NCI-H748 (cell line): ENCODE measurements at regions not wholly inside any gene's neighbourhood (a gene's known extent, or its start where the extent isn't known, plus 50 kb on each side); places are given as distances from the start of the nearest gene placed in this dataset.

Experiments used
- DNase-seq: peaks from one replicate; lab custom pipeline; 2025; ENCODE audit not compliant: unreplicated experiment; lab: John Stamatoyannopoulos, UW

GRCh38 chr2:196565982-196566381 is 73.5 kb upstream of the CCDC150 start:
- no peak for DNase-seq

- no peak for DNase-seq
Measured at GRCh38 chr2:196566961-196567666, 72.4 kb upstream of the CCDC150 start.

- no peak for DNase-seq
Measured at GRCh38 chr2:196568506-196568905, 71.0 kb upstream of the CCDC150 start.

GRCh38 chr2:196584903-196585302 is 54.6 kb upstream of the CCDC150 start:
- no peak for DNase-seq

GRCh38 chr2:196586511-196586991 is 53.0 kb upstream of the CCDC150 start:
- DNase-seq: peak; percentile 65

GRCh38 chr2:196587056-196587455 is 52.5 kb upstream of the CCDC150 start:
- DNase-seq: no peak

- DNase-seq: no peak
Measured at GRCh38 chr2:196587739-196588138, 51.8 kb upstream of the CCDC150 start.

GRCh38 chr2:196589419-196589818 is 50.1 kb upstream of the CCDC150 start:
- no peak for DNase-seq
